Loucy (cell line): ENCODE measurements at regions not wholly inside any gene's neighbourhood (a gene's known extent, or its start where the extent isn't known, plus 50 kb on each side); places are given as distances from the start of the nearest gene placed in this dataset.

Experiments used
- H2AFZ ChIP-seq: fragments of 200-600 bp; sonication (generic); 2 replicates; pipeline ENCODE4 v1.6.0; 2016; ENCODE audit warnings: antibody characterized with exemption, mild to moderate bottlenecking, low read length, moderate library complexity
- H3F3A ChIP-seq: fragments of 200-600 bp; 2 replicates; pipeline ENCODE4 v1.6.0; 2016; ENCODE audit warnings: antibody characterized with exemption, low read depth, mild to moderate bottlenecking
- H3K27me3 ChIP-seq: fragments of 200-600 bp; sonication (generic); 2 replicates; pipeline ENCODE4 v1.6.1; 2014; ENCODE audit warnings: low read length, mild to moderate bottlenecking; ENCODE audit not compliant: insufficient read depth, poor library complexity, severe bottlenecking
- H3K36me3 ChIP-seq: fragments of 200-600 bp; sonication (generic); 2 replicates; pipeline ENCODE4 v1.6.1; 2016; ENCODE audit warnings: low read length; ENCODE audit not compliant: insufficient read depth
- H3K4me1 ChIP-seq: fragments of 200-600 bp; sonication (generic); 2 replicates; pipeline ENCODE4 v1.5.1; 2014; ENCODE audit warnings: low read length, mild to moderate bottlenecking; ENCODE audit not compliant: insufficient read depth, poor library complexity, severe bottlenecking
- H3K4me2 ChIP-seq: fragments of 200-600 bp; sonication (generic); 2 replicates; pipeline ENCODE4 v1.6.0; 2014; ENCODE audit warnings: antibody characterized with exemption, low read length, low read depth, mild to moderate bottlenecking; ENCODE audit not compliant: poor library complexity, severe bottlenecking
- H3K4me3 ChIP-seq: fragments of 200-600 bp; sonication (generic); 2 replicates; pipeline ENCODE4 v1.5.1; 2014; ENCODE audit warnings: low read length, mild to moderate bottlenecking, mixed read lengths; ENCODE audit not compliant: poor library complexity, severe bottlenecking
- H3K79me2 ChIP-seq: fragments of 200-600 bp; sonication (generic); 2 replicates; pipeline ENCODE4 v1.6.1; 2014; ENCODE audit warnings: low read length; ENCODE audit not compliant: insufficient read depth
- H3K9ac ChIP-seq: fragments of 200-600 bp; sonication (generic); 2 replicates; pipeline ENCODE4 v1.6.0; 2014; ENCODE audit warnings: mild to moderate bottlenecking, low read depth, low read length, moderate library complexity; ENCODE audit not compliant: poor library complexity, severe bottlenecking
- H3K9me2 ChIP-seq: fragments of 200-600 bp; sonication (generic); replicated peaks from 2 replicates; pipeline ENCODE4 v1.6.1; 2016; ENCODE audit warnings: low read depth, low read length, mixed read lengths
- H3K9me3 ChIP-seq: fragments of 200-600 bp; sonication (generic); 2 replicates; pipeline ENCODE4 v1.6.1; 2014; ENCODE audit warnings: mild to moderate bottlenecking, antibody characterized with exemption, low read length, low read depth; ENCODE audit not compliant: insufficient read depth
- H4K20me1 ChIP-seq: fragments of 200-600 bp; sonication (generic); 2 replicates; pipeline ENCODE4 v1.6.0; 2014; ENCODE audit warnings: antibody characterized with exemption, low read length, mild to moderate bottlenecking; ENCODE audit not compliant: insufficient read depth, poor library complexity, severe bottlenecking
- CTCF ChIP-seq: fragments of 200-600 bp; sonication (generic); conservative IDR thresholded peaks from 2 replicates; pipeline ENCODE4 v1.5.1; 2014; ENCODE audit warnings: mild to moderate bottlenecking, antibody characterized with exemption, low read length
- EZH2phosphoT487 ChIP-seq: fragments of 200-600 bp; IDR thresholded peaks from 2 replicates; pipeline ENCODE4 v1.6.1; 2018; ENCODE audit warnings: antibody characterized with exemption, mild to moderate bottlenecking, moderate library complexity, borderline replicate concordance

GRCh38 chr5:57407391-57407790, 75.2 kb downstream of the ACTBL2 start:
- H3K79me2 ChIP-seq = no peaks in the 10 kb centered on the region
- H3K4me2 ChIP-seq = no peak overlapping the region
- H3F3A ChIP-seq = no peaks in the 10 kb centered on the region
- H3K9ac ChIP-seq = no peak overlapping the region
- no peaks in the 10 kb centered on the region for H3K9me3 ChIP-seq
- TF ChIP-seq CTCF (no peak), EZH2phosphoT487 (no peak)
- H3K36me3 ChIP-seq = no peaks in the 10 kb centered on the region
- H3K4me3 ChIP-seq = no peak overlapping the region
- no peaks in the 10 kb centered on the region for H4K20me1 ChIP-seq
- H3K9me2 ChIP-seq = no peaks in the 10 kb centered on the region
- H3K4me1 ChIP-seq = peaks cover 17% of the 10 kb centered on the region
- no peak overlapping the region for H2AFZ ChIP-seq
- H3K27me3 ChIP-seq = no peaks in the 10 kb centered on the region

- no peak overlapping the region for H3K4me3 ChIP-seq
- H3F3A ChIP-seq = no peaks in the 10 kb centered on the region
- H3K27me3 ChIP-seq = no peaks in the 10 kb centered on the region
- no peaks in the 10 kb centered on the region for H4K20me1 ChIP-seq
- TF ChIP-seq CTCF (no peak), EZH2phosphoT487 (no peak)
- peaks cover 13% of the 10 kb centered on the region for H3K4me1 ChIP-seq
- no peak overlapping the region for H3K9ac ChIP-seq
- H3K36me3 ChIP-seq = no peaks in the 10 kb centered on the region
- H3K79me2 ChIP-seq = no peaks in the 10 kb centered on the region
- H3K9me2 ChIP-seq = no peaks in the 10 kb centered on the region
- H3K9me3 ChIP-seq = no peaks in the 10 kb centered on the region
- no peak overlapping the region for H2AFZ ChIP-seq
- no peak overlapping the region for H3K4me2 ChIP-seq
Measured at GRCh38 chr5:57406641-57407040, 76.0 kb downstream of the ACTBL2 start.

GRCh38 chr5:57405984-57406383, 76.6 kb downstream of the ACTBL2 start:
- peaks cover 13% of the 10 kb centered on the region for H3K4me1 ChIP-seq
- H3F3A ChIP-seq = no peaks in the 10 kb centered on the region
- H4K20me1 ChIP-seq = no peaks in the 10 kb centered on the region
- TF ChIP-seq EZH2phosphoT487 (no peak), CTCF (no peak)
- no peaks in the 10 kb centered on the region for H3K9me3 ChIP-seq
- H3K9me2 ChIP-seq = no peaks in the 10 kb centered on the region
- no peaks in the 10 kb centered on the region for H3K27me3 ChIP-seq
- H3K9ac ChIP-seq = no peak overlapping the region
- H3K79me2 ChIP-seq = no peaks in the 10 kb centered on the region
- no peak overlapping the region for H3K4me2 ChIP-seq
- H3K36me3 ChIP-seq = no peaks in the 10 kb centered on the region
- no peak overlapping the region for H2AFZ ChIP-seq
- H3K4me3 ChIP-seq = no peak overlapping the region
